Peyer's patch (tissue), 4 donors: ENCODE measurements at regions not wholly inside any gene's neighbourhood (a gene's known extent, or its start where the extent isn't known, plus 50 kb on each side); places are given as distances from the start of the nearest gene placed in this dataset.

Experiments used
- DNase-seq, 3 donors: peaks; one replicate each; pipeline ENCODE4 v3.0.0-alpha.2; 2017 to 2019
- H3K27ac ChIP-seq, 4 donors: fragments of 200-600 bp; sonication (generic); one replicate each; pipeline ENCODE4 v1.5.1; 2016 to 2019
- H3K27me3 ChIP-seq, 2 donors: fragments of 200-600 bp; sonication (generic); one replicate each; pipeline ENCODE4 v1.5.1; 2019
- H3K36me3 ChIP-seq, 3 donors: fragments of 200-600 bp; sonication (generic); one replicate each; pipeline ENCODE4 v1.5.1; 2016 to 2019
- H3K4me1 ChIP-seq, 4 donors: fragments of 200-600 bp; sonication (generic); one replicate each; pipeline ENCODE4 v1.5.1; 2016 to 2019
- H3K4me3 ChIP-seq, 4 donors: fragments of 200-600 bp; sonication (generic); 1 replicate in 3 of 4; 2 replicates in 1 of 4; pipeline ENCODE4 v1.5.1; 2016 to 2019; ENCODE audit warnings: mild to moderate bottlenecking in 1 of 4
- H3K9me3 ChIP-seq, 4 donors: fragments of 200-600 bp; sonication (generic); one replicate each; pipeline ENCODE4 v1.5.1; 2016 to 2019; ENCODE audit warnings: mild to moderate bottlenecking in 1 of 4
- CTCF ChIP-seq, 6 experiments: fragments of 450-650 bp in 4 of 6; fragments of 200-600 bp in 2 of 6; sonication (generic) in 1 of 6; IDR thresholded peaks; one replicate each; pipeline ENCODE4 v1.5.1; 2017 to 2019; ENCODE audit warnings: antibody characterized with exemption in 6 of 6, mild to moderate bottlenecking in 3 of 6, moderate library complexity in 1 of 6
- POLR2A ChIP-seq, 2 donors: fragments of 450-650 bp; IDR thresholded peaks; one replicate each; pipeline ENCODE4 v1.5.1; 2017; ENCODE audit warnings: antibody characterized with exemption in 2 of 2, mild to moderate bottlenecking in 2 of 2, moderate library complexity in 2 of 2

GRCh38 chr9:30670805-30671562 lies 1713.5 kb upstream of the ACO1 start:
- Histone ChIP-seq H3K27me3 (no peaks in the 10 kb centered on the region), H3K9me3 (no peaks in the 10 kb centered on the region), H3K4me1 (no peaks in the 10 kb centered on the region), H3K4me3 (no peak overlapping the region), H3K36me3 (no peaks in the 10 kb centered on the region), H3K27ac (no peak overlapping the region)
- DNase-seq = no peak
- no peak for TF ChIP-seq POLR2A (IDR thresholded peaks at IDR 0.05)
- TF ChIP-seq CTCF (IDR thresholded peaks at IDR 0.05) = no peak

- H3K27ac ChIP-seq = no peak overlapping the region
- no peaks in the 10 kb centered on the region for H3K9me3 ChIP-seq
- H3K27me3 ChIP-seq = no peaks in the 10 kb centered on the region
- H3K36me3 ChIP-seq = peaks cover 0 to 2% (median 0%) of the 10 kb centered on the region in 3 donors
- H3K4me1 ChIP-seq = no peaks in the 10 kb centered on the region
- TF ChIP-seq CTCF (IDR thresholded peaks at IDR 0.05) (no peak), POLR2A (IDR thresholded peaks at IDR 0.05) (no peak)
- H3K4me3 ChIP-seq = no peak overlapping the region
- no peak for DNase-seq
Observed at GRCh38 chr9:30673132-30673531, 1711.3 kb upstream of the ACO1 start.

- Histone ChIP-seq H3K4me1 (no peaks in the 10 kb centered on the region), H3K4me3 (no peak overlapping the region), H3K27ac (no peak overlapping the region), H3K36me3 (peaks cover 0 to 2% (median 0%) of the 10 kb centered on the region in 3 donors), H3K27me3 (no peaks in the 10 kb centered on the region), H3K9me3 (no peaks in the 10 kb centered on the region)
- DNase-seq = no peak
- TF ChIP-seq POLR2A (IDR thresholded peaks at IDR 0.05) (no peak), CTCF (IDR thresholded peaks at IDR 0.05) (no peak)
Observed at GRCh38 chr9:30676651-30677050, 1707.8 kb upstream of the ACO1 start.

GRCh38 chr9:30677221-30677620 lies 1707.2 kb upstream of the ACO1 start:
- no peaks in the 10 kb centered on the region for H3K27me3 ChIP-seq
- no peak for DNase-seq
- H3K36me3 ChIP-seq = peaks cover 0 to 2% (median 0%) of the 10 kb centered on the region in 3 donors
- TF ChIP-seq CTCF (IDR thresholded peaks at IDR 0.05) = no peak
- TF ChIP-seq POLR2A (IDR thresholded peaks at IDR 0.05) = no peak
- H3K4me3 ChIP-seq = no peak overlapping the region
- H3K4me1 ChIP-seq = no peaks in the 10 kb centered on the region
- H3K9me3 ChIP-seq = no peaks in the 10 kb centered on the region
- no peak overlapping the region for H3K27ac ChIP-seq

GRCh38 chr9:30688801-30689200 lies 1695.6 kb upstream of the ACO1 start:
- H3K4me1 ChIP-seq = no peaks in the 10 kb centered on the region
- TF ChIP-seq CTCF (IDR thresholded peaks at IDR 0.05) = no peak
- no peak for TF ChIP-seq POLR2A (IDR thresholded peaks at IDR 0.05)
- no peak overlapping the region for H3K27ac ChIP-seq
- DNase-seq = no peak
- H3K27me3 ChIP-seq = no peaks in the 10 kb centered on the region
- no peak overlapping the region for H3K4me3 ChIP-seq
- no peaks in the 10 kb centered on the region for H3K9me3 ChIP-seq
- H3K36me3 ChIP-seq = no peaks in the 10 kb centered on the region
